ENCODE measurements at regions not wholly inside any gene's neighbourhood (a gene's known extent, or its start where the extent isn't known, plus 50 kb on each side); places are given as distances from the start of the nearest gene placed in this dataset.

GRCh38 chr22:19621373-19622060 is 92.8 kb upstream of the SEPTIN5 start:
- no peak for TF ChIP-seq POLR2A (IDR thresholded peaks at IDR 0.05; ENCODE audit: low read depth, low read length)
- no peak for TF ChIP-seq TAF1 (IDR thresholded peaks at IDR 0.05; ENCODE audit: borderline replicate concordance, low read depth, low read length)
- TF ChIP-seq POLR2AphosphoS5 (IDR thresholded peaks at IDR 0.05; ENCODE audit: low read depth, low read length) = no peak
